DOHH2 (cell line): ENCODE measurements at regions not wholly inside any gene's neighbourhood (a gene's known extent, or its start where the extent isn't known, plus 50 kb on each side); places are given as distances from the start of the nearest gene placed in this dataset.

Experiments used
- H3F3A ChIP-seq: fragments of 200-600 bp; sonication (generic), shearing (Covaris generic); 2 replicates; pipeline ENCODE4 v1.6.0; 2016; ENCODE audit warnings: antibody characterized with exemption, mild to moderate bottlenecking; ENCODE audit not compliant: control insufficient read depth, insufficient read depth
- H3K27ac ChIP-seq: fragments of 200-600 bp; sonication (generic); 2 replicates; pipeline ENCODE4 v1.5.1; 2014; ENCODE audit warnings: low read depth, mild to moderate bottlenecking, low read length, moderate library complexity
- H3K27me3 ChIP-seq: fragments of 200-600 bp; sonication (generic); 2 replicates; pipeline ENCODE4 v1.6.1; 2014; ENCODE audit warnings: mild to moderate bottlenecking, low read length, mixed read lengths; ENCODE audit not compliant: control insufficient read depth
- H3K36me3 ChIP-seq: fragments of 200-600 bp; sonication (generic); 2 replicates; pipeline ENCODE4 v1.6.1; 2014; ENCODE audit warnings: mild to moderate bottlenecking, low read length, moderate library complexity, mixed read lengths; ENCODE audit not compliant: control insufficient read depth
- H3K4me1 ChIP-seq: fragments of 200-600 bp; sonication (generic); 2 replicates; pipeline ENCODE4 v1.6.1; 2014; ENCODE audit warnings: mild to moderate bottlenecking, low read length, mixed read lengths; ENCODE audit not compliant: control insufficient read depth
- H3K4me2 ChIP-seq: fragments of 200-600 bp; sonication (generic); 2 replicates; pipeline ENCODE4 v1.6.0; 2014; ENCODE audit warnings: mild to moderate bottlenecking, low read length, moderate library complexity
- H3K4me3 ChIP-seq: fragments of 200-600 bp; sonication (generic); 2 replicates; pipeline ENCODE4 v1.5.1; 2014; ENCODE audit warnings: mild to moderate bottlenecking, low read length, mixed read lengths
- H3K79me2 ChIP-seq: fragments of 200-600 bp; sonication (generic); 2 replicates; pipeline ENCODE4 v1.6.1; 2014; ENCODE audit warnings: mild to moderate bottlenecking, low read length, mixed read lengths; ENCODE audit not compliant: control insufficient read depth
- H3K9me2 ChIP-seq: fragments of 200-600 bp; sonication (generic); replicated peaks from 2 replicates; pipeline ENCODE4 v1.6.1; 2014; ENCODE audit warnings: mild to moderate bottlenecking, low read length, mixed read lengths; ENCODE audit not compliant: control insufficient read depth
- H3K9me3 ChIP-seq: fragments of 200-600 bp; sonication (generic); 2 replicates; pipeline ENCODE4 v1.6.1; 2014; ENCODE audit warnings: antibody characterized with exemption, low read length, mixed read lengths; ENCODE audit not compliant: control insufficient read depth, insufficient read depth
- H4K20me1 ChIP-seq: fragments of 200-600 bp; sonication (generic); 2 replicates; pipeline ENCODE4 v1.6.0; 2014; ENCODE audit warnings: low read depth, mild to moderate bottlenecking, antibody characterized with exemption, low read length, moderate library complexity; ENCODE audit not compliant: control insufficient read depth, insufficient read depth
- EZH2phosphoT487 ChIP-seq: fragments of 200-600 bp; sonication (generic); IDR thresholded peaks from 2 replicates; pipeline ENCODE4 v1.6.1; 2017; ENCODE audit warnings: borderline replicate concordance, mild to moderate bottlenecking, antibody characterized with exemption, low read length, moderate library complexity, mixed read lengths
- TF ChIP-seq, protein P1 (sequence below): fragments of 200-600 bp; sonication (generic); IDR thresholded peaks from one replicate; pipeline ENCODE4 v1.5.1; 2014; ENCODE audit warnings: antibody characterized with exemption, mild to moderate bottlenecking, low read depth, low read length; ENCODE audit not compliant: poor library complexity, severe bottlenecking

DNA sequence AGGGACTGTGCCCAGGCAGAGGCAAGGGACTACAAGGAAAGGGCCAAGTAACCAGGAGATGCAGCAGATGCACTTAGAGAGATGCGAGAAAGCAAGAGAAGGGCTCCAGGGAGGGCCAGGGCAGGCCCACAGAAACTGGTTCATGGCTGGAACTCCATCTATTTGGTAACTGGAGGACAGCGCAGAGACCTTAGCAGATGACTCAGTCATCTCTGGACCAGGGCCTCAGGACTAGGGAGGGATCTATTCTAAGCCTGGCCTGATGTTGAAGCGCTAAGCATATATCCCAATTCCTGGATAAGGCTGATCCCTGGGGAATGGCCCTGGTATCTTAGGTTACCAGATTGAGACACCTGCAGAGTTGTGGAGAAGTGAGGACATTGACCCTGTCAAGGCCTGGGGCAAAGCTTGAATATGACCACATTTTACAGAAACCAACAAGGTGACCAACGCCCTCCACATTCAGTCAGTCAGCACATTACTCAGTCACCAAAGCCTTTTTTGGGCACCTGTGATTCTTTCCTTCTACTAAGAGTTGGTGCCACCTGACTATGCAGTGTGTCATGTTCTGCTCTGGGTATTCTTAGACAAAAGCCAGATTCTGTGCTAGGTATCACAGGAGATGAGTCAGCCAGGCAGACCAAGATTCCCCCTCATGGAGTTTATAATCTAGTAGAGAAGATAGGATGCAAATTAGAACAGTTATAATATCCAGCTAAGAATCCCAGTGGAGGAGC is 68.4 kb upstream of the SLCO3A1 start:
- Histone ChIP-seq H3K27me3 (no peaks in the 10 kb centered on the region; the same call in 1 of the 2 replicates), H3K36me3 (no peaks in the 10 kb centered on the region), H4K20me1 (no peaks in the 10 kb centered on the region), H3K4me1 (no peaks in the 10 kb centered on the region), H3K79me2 (no peaks in the 10 kb centered on the region), H3K9me3 (no peaks in the 10 kb centered on the region), H3K9me2 (no peaks in the 10 kb centered on the region), H3F3A (no peaks in the 10 kb centered on the region), H3K4me3 (no peak overlapping the region), H3K27ac (no peak overlapping the region), H3K4me2 (no peak overlapping the region)
- TF ChIP-seq, protein P1, sequence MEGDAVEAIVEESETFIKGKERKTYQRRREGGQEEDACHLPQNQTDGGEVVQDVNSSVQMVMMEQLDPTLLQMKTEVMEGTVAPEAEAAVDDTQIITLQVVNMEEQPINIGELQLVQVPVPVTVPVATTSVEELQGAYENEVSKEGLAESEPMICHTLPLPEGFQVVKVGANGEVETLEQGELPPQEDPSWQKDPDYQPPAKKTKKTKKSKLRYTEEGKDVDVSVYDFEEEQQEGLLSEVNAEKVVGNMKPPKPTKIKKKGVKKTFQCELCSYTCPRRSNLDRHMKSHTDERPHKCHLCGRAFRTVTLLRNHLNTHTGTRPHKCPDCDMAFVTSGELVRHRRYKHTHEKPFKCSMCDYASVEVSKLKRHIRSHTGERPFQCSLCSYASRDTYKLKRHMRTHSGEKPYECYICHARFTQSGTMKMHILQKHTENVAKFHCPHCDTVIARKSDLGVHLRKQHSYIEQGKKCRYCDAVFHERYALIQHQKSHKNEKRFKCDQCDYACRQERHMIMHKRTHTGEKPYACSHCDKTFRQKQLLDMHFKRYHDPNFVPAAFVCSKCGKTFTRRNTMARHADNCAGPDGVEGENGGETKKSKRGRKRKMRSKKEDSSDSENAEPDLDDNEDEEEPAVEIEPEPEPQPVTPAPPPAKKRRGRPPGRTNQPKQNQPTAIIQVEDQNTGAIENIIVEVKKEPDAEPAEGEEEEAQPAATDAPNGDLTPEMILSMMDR, result no peak
- no peak for TF ChIP-seq EZH2phosphoT487

DNA sequence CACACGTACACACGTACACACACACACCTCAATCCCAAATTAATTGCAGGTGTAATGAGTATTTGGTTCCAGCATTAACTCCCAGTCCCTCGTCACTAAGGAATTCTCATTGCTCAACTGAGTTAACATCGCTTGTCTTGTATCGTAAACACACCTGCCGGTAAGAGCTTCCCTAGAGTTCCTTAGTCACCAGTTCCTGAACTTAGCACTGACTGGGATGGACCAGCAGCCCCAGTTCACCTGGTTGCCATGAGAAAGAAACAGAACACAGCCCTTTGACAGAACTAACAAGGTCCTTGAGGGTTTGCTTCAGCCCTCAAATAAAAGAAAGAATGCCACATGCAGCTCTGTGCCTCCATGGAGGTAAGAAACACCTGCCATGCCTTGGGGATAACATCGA is 66.3 kb upstream of the SLCO3A1 start:
- Histone ChIP-seq H3K27me3 (no peaks in the 10 kb centered on the region; the same call in 1 of the 2 replicates), H3K36me3 (no peaks in the 10 kb centered on the region), H4K20me1 (no peaks in the 10 kb centered on the region), H3F3A (no peaks in the 10 kb centered on the region), H3K4me2 (no peak overlapping the region), H3K79me2 (no peaks in the 10 kb centered on the region), H3K27ac (no peak overlapping the region), H3K9me2 (no peaks in the 10 kb centered on the region), H3K4me3 (no peak overlapping the region), H3K9me3 (no peaks in the 10 kb centered on the region), H3K4me1 (no peaks in the 10 kb centered on the region)
- TF ChIP-seq, protein P1, result no peak
- no peak for TF ChIP-seq EZH2phosphoT487

DNA sequence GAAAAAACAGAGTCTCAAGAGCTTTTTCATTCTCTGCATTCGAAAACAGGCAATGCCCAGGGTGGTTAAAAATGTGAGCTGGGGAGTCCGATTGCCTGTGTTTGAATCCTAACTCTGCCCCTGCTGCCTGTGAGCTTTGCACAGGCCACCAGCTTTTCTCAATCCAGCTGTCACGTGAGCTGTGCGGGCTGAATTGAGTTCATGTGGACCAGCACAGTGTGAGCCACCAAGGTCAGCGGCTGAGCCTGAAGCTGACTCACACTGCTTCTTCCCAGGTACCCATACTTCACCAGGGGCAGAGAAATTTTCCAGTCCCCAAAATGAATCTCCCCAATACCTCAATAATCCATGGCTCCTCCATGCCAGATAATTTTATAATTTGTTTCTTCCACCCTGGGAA is 64.4 kb upstream of the SLCO3A1 start:
- Histone ChIP-seq H3K79me2 (no peaks in the 10 kb centered on the region), H3K27ac (no peak overlapping the region), H3K27me3 (no peaks in the 10 kb centered on the region; the same call in 1 of the 2 replicates), H3K36me3 (no peaks in the 10 kb centered on the region), H4K20me1 (no peaks in the 10 kb centered on the region), H3K4me1 (no peaks in the 10 kb centered on the region), H3K9me3 (no peaks in the 10 kb centered on the region), H3F3A (no peaks in the 10 kb centered on the region), H3K4me2 (no peak overlapping the region), H3K9me2 (no peaks in the 10 kb centered on the region), H3K4me3 (no peak overlapping the region)
- TF ChIP-seq, protein P1, result no peak
- TF ChIP-seq EZH2phosphoT487, result no peak
